IPS-15b (cell line): ENCODE measurements at regions not wholly inside any gene's neighbourhood (a gene's known extent, or its start where the extent isn't known, plus 50 kb on each side); places are given as distances from the start of the nearest gene placed in this dataset.

Experiments used
- H3K27me3 ChIP-seq: one replicate; pipeline ENCODE4 v1.6.1; 2013; ENCODE audit warnings: low read length; ENCODE audit not compliant: control insufficient read depth, insufficient read depth
- H3K36me3 ChIP-seq: one replicate; pipeline ENCODE4 v1.6.1; 2013; ENCODE audit warnings: low read length; ENCODE audit not compliant: control insufficient read depth, insufficient read depth
- H3K4me1 ChIP-seq: one replicate; pipeline ENCODE4 v1.6.1; 2013; ENCODE audit warnings: mild to moderate bottlenecking, low read length; ENCODE audit not compliant: control insufficient read depth, insufficient read depth
- H3K4me3 ChIP-seq: one replicate; pipeline ENCODE4 v1.5.1; 2013; ENCODE audit warnings: low read depth, low read length
- H3K9ac ChIP-seq: one replicate; pipeline ENCODE4 v1.6.1; 2013; ENCODE audit warnings: low read depth, mild to moderate bottlenecking, low read length
- H3K9me3 ChIP-seq: one replicate; pipeline ENCODE4 v1.6.1; 2013; ENCODE audit warnings: mild to moderate bottlenecking, low read length; ENCODE audit not compliant: control insufficient read depth, insufficient read depth

GRCh38 chr22:49082451-49082850 is 745.2 kb downstream of the BRD1 start:
- Histone ChIP-seq H3K36me3 (no peaks in the 10 kb centered on the region), H3K9ac (no peak overlapping the region), H3K27me3 (no peaks in the 10 kb centered on the region), H3K4me3 (no peak overlapping the region), H3K9me3 (no peaks in the 10 kb centered on the region), H3K4me1 (no peaks in the 10 kb centered on the region)

- Histone ChIP-seq H3K36me3 (no peaks in the 10 kb centered on the region), H3K27me3 (no peaks in the 10 kb centered on the region), H3K9ac (no peak overlapping the region), H3K4me1 (no peaks in the 10 kb centered on the region), H3K9me3 (no peaks in the 10 kb centered on the region), H3K4me3 (no peak overlapping the region)
These were observed 745.7 kb downstream of the BRD1 start for GRCh38 chr22:49081926-49082325.

GRCh38 chr22:49081261-49081666 is 746.4 kb downstream of the BRD1 start:
- H3K27me3 ChIP-seq = no peaks in the 10 kb centered on the region

GRCh38 chr22:49080631-49081030 is 747.0 kb downstream of the BRD1 start:
- H3K4me3 ChIP-seq = no peak overlapping the region
- H3K27me3 ChIP-seq = no peaks in the 10 kb centered on the region
- no peaks in the 10 kb centered on the region for H3K4me1 ChIP-seq
- H3K9me3 ChIP-seq = no peaks in the 10 kb centered on the region
- H3K36me3 ChIP-seq = no peaks in the 10 kb centered on the region
- H3K9ac ChIP-seq = no peak overlapping the region

More at GRCh38 chr22:49081261-49081666, 746.4 kb downstream of the BRD1 start:
- no peak overlapping the region for H3K9ac ChIP-seq
- no peaks in the 10 kb centered on the region for H3K4me1 ChIP-seq
- no peaks in the 10 kb centered on the region for H3K9me3 ChIP-seq
- H3K36me3 ChIP-seq = no peaks in the 10 kb centered on the region
- no peak overlapping the region for H3K4me3 ChIP-seq

- Histone ChIP-seq H3K4me3 (no peak overlapping the region), H3K9ac (no peak overlapping the region)
These were observed 747.8 kb downstream of the BRD1 start for GRCh38 chr22:49079743-49080500.

GRCh38 chr22:49079027-49079725 is 748.5 kb downstream of the BRD1 start:
- no peak overlapping the region for H3K9ac ChIP-seq
- no peaks in the 10 kb centered on the region for H3K27me3 ChIP-seq
- H3K4me1 ChIP-seq = no peaks in the 10 kb centered on the region
- no peaks in the 10 kb centered on the region for H3K36me3 ChIP-seq
- H3K9me3 ChIP-seq = no peaks in the 10 kb centered on the region
- H3K4me3 ChIP-seq = no peak overlapping the region

More at GRCh38 chr22:49079743-49080500, 747.8 kb downstream of the BRD1 start:
- no peaks in the 10 kb centered on the region for H3K9me3 ChIP-seq
- H3K27me3 ChIP-seq = no peaks in the 10 kb centered on the region
- H3K4me1 ChIP-seq = no peaks in the 10 kb centered on the region
- no peaks in the 10 kb centered on the region for H3K36me3 ChIP-seq

GRCh38 chr22:49078076-49078710 is 749.5 kb downstream of the BRD1 start:
- Histone ChIP-seq H3K4me1 (no peaks in the 10 kb centered on the region), H3K36me3 (no peaks in the 10 kb centered on the region), H3K27me3 (no peaks in the 10 kb centered on the region), H3K4me3 (no peak overlapping the region), H3K9ac (no peak overlapping the region), H3K9me3 (no peaks in the 10 kb centered on the region)

GRCh38 chr22:49077586-49077985 is 750.1 kb downstream of the BRD1 start:
- no peaks in the 10 kb centered on the region for H3K9me3 ChIP-seq
- no peaks in the 10 kb centered on the region for H3K27me3 ChIP-seq
- no peak overlapping the region for H3K4me3 ChIP-seq
- H3K4me1 ChIP-seq = no peaks in the 10 kb centered on the region
- no peak overlapping the region for H3K9ac ChIP-seq
- no peaks in the 10 kb centered on the region for H3K36me3 ChIP-seq

- no peaks in the 10 kb centered on the region for H3K9me3 ChIP-seq
- H3K27me3 ChIP-seq = no peaks in the 10 kb centered on the region
- H3K36me3 ChIP-seq = no peaks in the 10 kb centered on the region
- no peak overlapping the region for H3K9ac ChIP-seq
- no peak overlapping the region for H3K4me3 ChIP-seq
- no peaks in the 10 kb centered on the region for H3K4me1 ChIP-seq
These were observed 750.7 kb downstream of the BRD1 start for GRCh38 chr22:49077036-49077393.

- Histone ChIP-seq H3K4me3 (no peak overlapping the region), H3K27me3 (no peaks in the 10 kb centered on the region), H3K9me3 (no peaks in the 10 kb centered on the region), H3K36me3 (no peaks in the 10 kb centered on the region), H3K4me1 (no peaks in the 10 kb centered on the region), H3K9ac (no peak overlapping the region)
These were observed 751.2 kb downstream of the BRD1 start for GRCh38 chr22:49076300-49077035.

GRCh38 chr22:49075150-49075549 is 752.5 kb downstream of the BRD1 start:
- Histone ChIP-seq H3K9me3 (no peaks in the 10 kb centered on the region), H3K27me3 (no peaks in the 10 kb centered on the region), H3K4me1 (no peaks in the 10 kb centered on the region), H3K9ac (no peak overlapping the region), H3K36me3 (no peaks in the 10 kb centered on the region), H3K4me3 (no peak overlapping the region)
